Stimulated activated CD8-positive, alpha-beta memory T cell treated with anti-CD3 and anti-CD28 coated beads, Interleukin-4, amount 100 ng/mL, for 1 hour (primary cell): ENCODE measurements at regions not wholly inside any gene's neighbourhood (a gene's known extent, or its start where the extent isn't known, plus 50 kb on each side); places are given as distances from the start of the nearest gene placed in this dataset.
"Not testable (repeated sequence)": the region's sequence is repeated elsewhere in the genome, so short reads cannot be mapped to it uniquely, and the experiment has no call there.

Experiments
- DNase-seq, 2 donors: peaks; one replicate each; pipeline ENCODE4 v3.0.0-alpha.2; 2020; ENCODE audit warnings: low read depth in 2 of 2, low spot score in 1 of 2

DNA sequence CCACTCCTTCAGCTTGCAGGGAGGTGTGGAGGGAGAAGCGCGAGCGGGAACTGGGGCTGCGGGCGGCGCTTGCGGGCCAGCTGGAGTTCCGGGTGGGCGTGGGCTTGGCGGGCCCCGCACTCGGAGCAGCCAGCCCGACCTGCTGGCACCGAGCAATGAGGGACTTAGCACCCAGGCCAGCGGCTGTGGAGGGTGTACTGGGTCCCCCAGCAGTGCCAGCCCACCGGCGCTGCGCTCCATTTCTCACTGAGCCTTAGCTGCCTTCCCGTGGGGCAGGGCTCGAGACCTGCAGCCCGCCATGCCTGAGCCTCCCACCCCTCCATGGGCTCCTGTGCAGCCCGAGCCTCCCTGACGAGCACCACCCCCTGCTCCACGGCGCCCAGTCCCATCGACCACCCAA, 53.2 kb upstream of the SGCG start:
- not testable (repeated sequence) for DNase-seq

DNA sequence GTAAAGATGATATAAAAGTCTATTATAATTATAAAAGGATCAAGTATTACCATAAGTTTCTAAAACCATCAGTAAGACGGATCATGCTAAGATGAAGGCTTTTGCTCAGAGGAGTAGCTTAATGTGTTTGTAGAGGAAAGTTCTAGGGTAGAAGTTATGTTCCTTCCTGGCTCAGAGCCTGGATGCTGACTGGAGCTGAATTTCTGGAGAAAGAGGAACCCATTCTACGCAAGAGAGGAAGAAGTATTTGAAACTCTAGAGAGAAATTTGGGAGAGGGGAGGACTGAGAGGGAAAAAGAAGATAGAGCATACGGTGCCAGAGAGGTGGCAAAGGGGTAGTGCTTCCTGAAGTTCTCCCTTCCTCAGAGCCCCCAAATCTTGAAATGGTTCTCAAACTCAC, 51.4 kb upstream of the SGCG start:
- no peak for DNase-seq
